ENCODE measurements at regions not wholly inside any gene's neighbourhood (a gene's known extent, or its start where the extent isn't known, plus 50 kb on each side); places are given as distances from the start of the nearest gene placed in this dataset.

- DNase-seq = no peak
- H3K4me1 Mint-ChIP-seq (ENCODE audit: low read depth) = peaks cover 3% of the 10 kb centered on the region
- intact Hi-C loops (cut with micrococcal nuclease) = no loop called here
- H3K27ac Mint-ChIP-seq = no peak overlapping the region
- H3K9me3 Mint-ChIP-seq = no peaks in the 10 kb centered on the region
- ChIA-PET POLR2A (interaction anchor here (0.6 kb wide), 1 partner anchor 355 kb away, joined by 6 read pairs; no protein-coding TSS in a partner anchor), CTCF (interaction anchor here (1.5 to 1.8 kb wide), 2 partner anchors 11 to 40 kb away, joined by 4 to 5 read pairs; no protein-coding TSS in a partner anchor)
- H3K36me3 Mint-ChIP-seq = no peaks in the 10 kb centered on the region
- peaks cover 11% of the 10 kb centered on the region for H3K27me3 Mint-ChIP-seq
- H3K4me3 Mint-ChIP-seq = no peak overlapping the region
These were observed 92.3 kb upstream of the BEND6 start for GRCh38 chr6:56862415-56863175.

DNA sequence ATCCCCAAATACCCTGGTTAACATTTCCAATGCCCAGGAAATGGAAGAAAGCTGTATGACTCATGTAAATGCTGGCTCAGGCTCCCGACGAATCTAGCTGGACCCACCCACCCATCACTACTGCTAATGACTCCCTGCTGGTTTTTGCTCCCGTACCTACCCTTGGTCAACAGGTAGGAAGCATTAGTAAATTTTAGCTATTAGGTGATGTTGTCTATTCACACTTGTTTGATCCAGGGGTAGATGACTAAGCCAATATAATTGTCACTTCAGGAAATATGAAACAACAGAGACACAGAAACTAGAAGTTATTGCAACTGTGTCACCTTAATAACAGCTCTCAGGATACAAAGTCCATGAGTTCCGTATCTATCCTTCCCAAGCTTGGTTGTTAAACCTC lies 94.4 kb upstream of the BEND6 start:
- no peaks in the 10 kb centered on the region for H3K9me3 Mint-ChIP-seq
- no peak for DNase-seq
- peaks cover 8% of the 10 kb centered on the region for H3K27me3 Mint-ChIP-seq
- no peak overlapping the region for H3K27ac Mint-ChIP-seq
- intact Hi-C loops (cut with micrococcal nuclease) = no loop called here
- H3K36me3 Mint-ChIP-seq = no peaks in the 10 kb centered on the region
- peaks cover 3% of the 10 kb centered on the region for H3K4me1 Mint-ChIP-seq (ENCODE audit: low read depth)
- POLR2A ChIA-PET = no interaction called here
- CTCF ChIA-PET = no interaction called here
- no peak overlapping the region for H3K4me3 Mint-ChIP-seq

GRCh38 chr6:56856036-56856580 lies 98.8 kb upstream of the BEND6 start:
- POLR2A ChIA-PET = no interaction called here
- Mint-ChIP-seq H3K4me1 (ENCODE audit: low read depth) (peaks cover 15% of the 10 kb centered on the region), H3K4me3 (no peak overlapping the region), H3K9me3 (no peaks in the 10 kb centered on the region), H3K36me3 (no peaks in the 10 kb centered on the region), H3K27me3 (peaks cover 16% of the 10 kb centered on the region), H3K27ac (no peak overlapping the region)
- no peak for DNase-seq
- intact Hi-C loops (cut with micrococcal nuclease) = no loop called here
- CTCF ChIA-PET = no interaction called here

DNA sequence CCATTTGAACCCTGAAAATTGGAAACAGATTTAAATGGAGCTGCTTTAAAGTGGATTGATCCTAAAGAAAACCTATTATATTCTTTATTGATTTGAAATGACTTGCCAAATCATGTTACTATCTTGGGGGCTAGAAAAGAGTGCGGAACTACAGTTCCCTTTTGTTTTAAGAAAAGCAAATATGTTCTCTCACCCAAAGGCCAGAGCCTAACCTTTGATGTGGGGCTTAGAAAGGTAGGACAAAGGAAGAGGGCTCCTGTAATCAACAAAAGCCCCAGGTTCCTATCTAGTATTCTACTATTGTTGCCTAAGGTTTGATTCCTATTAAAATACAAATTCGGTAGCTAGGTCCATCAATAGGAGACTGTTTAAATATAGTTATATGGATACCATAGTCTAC lies 100.8 kb upstream of the BEND6 start:
- no peak overlapping the region for H3K27ac Mint-ChIP-seq
- POLR2A ChIA-PET = no interaction called here
- CTCF ChIA-PET = interaction anchor here (1.2 kb wide), 1 partner anchor 50 kb away, joined by 3 read pairs; no protein-coding TSS in a partner anchor
- intact Hi-C loops (cut with micrococcal nuclease) = loop anchor here (5.0 kb wide), 2 partner anchors 217 to 463 kb away; partner anchors contain the start of gene PRIM2
- no peaks in the 10 kb centered on the region for H3K9me3 Mint-ChIP-seq
- peaks cover 17% of the 10 kb centered on the region for H3K4me1 Mint-ChIP-seq (ENCODE audit: low read depth)
- DNase-seq = no peak
- no peak overlapping the region for H3K4me3 Mint-ChIP-seq
- H3K36me3 Mint-ChIP-seq = no peaks in the 10 kb centered on the region
- H3K27me3 Mint-ChIP-seq = peaks cover 32% of the 10 kb centered on the region

DNA sequence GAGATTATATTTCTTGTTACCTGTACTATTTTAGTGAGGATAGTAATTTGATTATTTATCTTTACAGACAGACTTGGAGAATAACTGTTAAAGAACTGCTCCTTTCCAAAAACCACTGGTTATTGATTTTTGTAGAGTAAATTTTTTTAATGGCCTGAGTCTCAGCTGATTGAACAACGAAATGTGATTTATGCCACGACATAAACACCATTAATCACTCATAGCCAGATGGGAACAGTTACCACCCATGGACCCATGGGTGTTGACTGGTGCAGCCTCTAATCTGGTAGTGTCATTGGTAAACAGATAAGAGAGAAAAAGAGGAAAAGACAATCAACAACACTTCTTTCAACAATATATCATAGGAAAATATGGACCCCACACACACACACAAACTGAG lies 101.4 kb upstream of the BEND6 start:
- CTCF ChIA-PET = interaction anchor here (1.2 to 2.5 kb wide), 2 partner anchors 37 to 51 kb away, joined by 3 to 6 read pairs; no protein-coding TSS in a partner anchor
- Mint-ChIP-seq H3K27ac (no peak overlapping the region), H3K36me3 (no peaks in the 10 kb centered on the region), H3K4me3 (no peak overlapping the region), H3K27me3 (peaks cover 32% of the 10 kb centered on the region), H3K4me1 (ENCODE audit: low read depth) (peaks cover 17% of the 10 kb centered on the region), H3K9me3 (no peaks in the 10 kb centered on the region)
- intact Hi-C loops (cut with micrococcal nuclease) = loop anchor here (5.0 kb wide), 2 partner anchors 216 to 464 kb away; partner anchors contain the start of gene PRIM2
- DNase-seq = no peak
- POLR2A ChIA-PET = no interaction called here

DNA sequence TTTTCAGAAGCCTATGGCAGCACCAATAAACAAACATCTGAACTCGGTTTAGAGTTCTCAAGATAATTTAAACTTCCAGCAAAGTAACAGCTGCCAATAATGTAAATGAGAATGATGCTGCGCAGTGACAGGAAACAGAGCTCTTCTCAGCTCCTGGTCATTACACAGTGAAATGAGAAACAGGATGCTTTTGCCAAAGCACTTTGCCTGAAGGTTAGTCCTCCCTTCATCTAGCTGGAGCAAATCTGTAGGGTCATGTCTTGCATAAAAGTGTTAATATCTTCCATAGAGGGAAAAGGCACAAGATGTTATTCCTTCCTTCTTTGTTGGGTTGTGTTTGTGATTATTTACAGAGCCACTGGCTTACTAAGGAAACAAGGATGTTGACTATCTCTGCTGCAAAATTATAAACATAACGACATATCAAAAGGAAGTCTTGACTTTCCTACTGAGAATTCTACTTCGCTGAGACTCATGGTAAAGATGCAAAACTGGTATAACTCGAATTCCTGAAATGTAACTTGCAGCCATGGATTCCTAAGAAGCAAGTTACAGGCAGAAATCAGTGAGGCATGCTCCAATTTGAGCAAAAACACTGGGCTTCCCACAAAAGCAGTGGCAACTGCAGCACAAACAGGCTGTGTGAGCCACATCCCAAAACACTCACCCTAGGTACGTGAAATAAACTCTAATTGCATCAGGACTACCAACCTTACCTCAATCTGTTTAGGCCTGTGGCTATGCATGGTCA lies 102.5 kb upstream of the BEND6 start:
- DNase-seq = no peak
- Mint-ChIP-seq H3K27me3 (peaks cover 36% of the 10 kb centered on the region), H3K27ac (no peak overlapping the region), H3K9me3 (no peaks in the 10 kb centered on the region), H3K4me3 (no peak overlapping the region), H3K36me3 (no peaks in the 10 kb centered on the region), H3K4me1 (ENCODE audit: low read depth) (peaks cover 17% of the 10 kb centered on the region)
- ChIA-PET POLR2A (no interaction called here), CTCF (interaction anchor here (0.8 to 2.5 kb wide), 12 partner anchors 11 to 497 kb away, joined by 3 to 13 read pairs (median 4); no protein-coding TSS in a partner anchor)
- intact Hi-C loops (cut with micrococcal nuclease) = loop anchor here (5.0 kb wide), 2 partner anchors 215 to 465 kb away; partner anchors contain the start of gene PRIM2

DNA sequence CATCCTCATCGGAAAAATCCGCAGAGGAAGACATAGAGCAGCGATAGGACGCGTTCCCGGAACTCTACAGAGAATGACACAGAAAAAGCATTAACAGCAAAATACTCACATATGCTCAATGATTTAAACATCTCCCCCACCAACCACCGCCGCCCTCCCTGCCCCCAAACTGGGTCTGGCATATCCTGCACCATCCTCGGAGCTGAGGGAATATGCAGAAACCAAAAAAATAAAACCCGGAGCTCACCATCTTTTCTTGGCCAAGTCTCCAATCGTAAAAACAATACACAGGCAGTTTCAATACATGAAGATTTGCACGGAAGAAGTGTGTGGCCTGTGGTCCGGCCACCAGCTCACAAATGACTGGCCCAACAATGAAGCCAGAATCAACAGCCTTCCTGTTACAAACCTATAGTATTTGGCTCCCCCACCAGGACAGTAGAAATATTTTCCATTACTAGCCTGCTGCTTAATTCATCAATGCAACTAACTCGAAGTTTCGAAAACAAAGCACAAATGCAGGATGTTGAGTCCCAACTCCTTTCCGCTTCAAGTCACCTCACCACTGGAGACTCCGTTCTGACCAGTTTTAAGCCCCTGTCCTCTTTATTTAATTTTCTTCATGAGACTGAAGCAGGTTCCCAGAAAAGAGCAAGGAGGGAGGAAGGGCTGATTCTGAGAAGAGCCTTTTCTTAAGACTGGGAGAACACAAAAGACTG lies 103.2 kb upstream of the BEND6 start:
- peaks cover 39% of the 10 kb centered on the region for H3K27me3 Mint-ChIP-seq
- intact Hi-C loops (cut with micrococcal nuclease) = loop anchor here (1.0 to 5.0 kb wide), 3 partner anchors 142 to 466 kb away; partner anchors contain the start of gene PRIM2
- peaks cover 17% of the 10 kb centered on the region for H3K4me1 Mint-ChIP-seq (ENCODE audit: low read depth)
- H3K27ac Mint-ChIP-seq = no peak overlapping the region
- H3K36me3 Mint-ChIP-seq = no peaks in the 10 kb centered on the region
- POLR2A ChIA-PET = no interaction called here
- CTCF ChIA-PET = interaction anchor here (0.7 to 2.5 kb wide), 16 partner anchors 11 to 496 kb away, joined by 3 to 13 read pairs (median 4); no protein-coding TSS in a partner anchor
- peak overlapping the region; percentile 56 for H3K4me3 Mint-ChIP-seq
- peak; percentile 68 for DNase-seq
- H3K9me3 Mint-ChIP-seq = no peaks in the 10 kb centered on the region

DNA sequence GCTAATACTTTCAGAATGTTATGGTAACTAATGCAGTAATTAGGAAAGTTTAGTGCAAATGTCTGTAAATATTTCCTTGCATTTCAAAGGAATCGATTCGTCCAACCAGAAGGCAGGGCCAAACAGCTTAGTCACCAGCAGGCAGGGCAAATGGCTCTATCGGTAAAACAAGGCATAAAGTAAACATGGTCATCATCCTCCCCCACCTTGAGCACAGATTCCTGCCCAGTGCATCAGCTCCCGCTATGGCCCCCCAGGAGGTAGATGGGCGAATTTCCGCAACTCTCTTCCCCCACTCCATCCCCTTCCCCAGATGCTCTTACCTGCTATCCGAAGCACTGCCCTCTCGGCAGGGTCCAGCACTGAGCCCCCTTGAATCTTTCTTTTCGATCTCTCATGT lies 103.8 kb upstream of the BEND6 start:
- POLR2A ChIA-PET = no interaction called here
- H3K4me1 Mint-ChIP-seq (ENCODE audit: low read depth) = peaks cover 17% of the 10 kb centered on the region
- H3K27ac Mint-ChIP-seq = no peak overlapping the region
- H3K9me3 Mint-ChIP-seq = no peaks in the 10 kb centered on the region
- no peaks in the 10 kb centered on the region for H3K36me3 Mint-ChIP-seq
- DNase-seq = no peak
- peaks cover 39% of the 10 kb centered on the region for H3K27me3 Mint-ChIP-seq
- CTCF ChIA-PET = interaction anchor here (0.7 to 2.5 kb wide), 15 partner anchors 12 to 495 kb away, joined by 3 to 13 read pairs (median 4); no protein-coding TSS in a partner anchor
- peak overlapping the region; percentile 56 for H3K4me3 Mint-ChIP-seq
- intact Hi-C loops (cut with micrococcal nuclease) = loop anchor here (1.0 to 5.0 kb wide), 3 partner anchors 142 to 466 kb away; partner anchors contain the start of gene PRIM2

- no peak overlapping the region for H3K27ac Mint-ChIP-seq
- no peak for DNase-seq
- POLR2A ChIA-PET = no interaction called here
- no peak overlapping the region for H3K4me3 Mint-ChIP-seq
- intact Hi-C loops (cut with micrococcal nuclease) = loop anchor here (1.0 to 5.0 kb wide), 3 partner anchors 141 to 467 kb away; partner anchors contain the start of gene PRIM2
- peaks cover 17% of the 10 kb centered on the region for H3K4me1 Mint-ChIP-seq (ENCODE audit: low read depth)
- H3K9me3 Mint-ChIP-seq = no peaks in the 10 kb centered on the region
- CTCF ChIA-PET = interaction anchor here (1.2 to 1.9 kb wide), 4 partner anchors 43 to 251 kb away, joined by 3 to 13 read pairs (median 4); no protein-coding TSS in a partner anchor
- peaks cover 37% of the 10 kb centered on the region for H3K27me3 Mint-ChIP-seq
- H3K36me3 Mint-ChIP-seq = no peaks in the 10 kb centered on the region
These were observed 104.3 kb upstream of the BEND6 start for GRCh38 chr6:56850626-56851025.

DNA sequence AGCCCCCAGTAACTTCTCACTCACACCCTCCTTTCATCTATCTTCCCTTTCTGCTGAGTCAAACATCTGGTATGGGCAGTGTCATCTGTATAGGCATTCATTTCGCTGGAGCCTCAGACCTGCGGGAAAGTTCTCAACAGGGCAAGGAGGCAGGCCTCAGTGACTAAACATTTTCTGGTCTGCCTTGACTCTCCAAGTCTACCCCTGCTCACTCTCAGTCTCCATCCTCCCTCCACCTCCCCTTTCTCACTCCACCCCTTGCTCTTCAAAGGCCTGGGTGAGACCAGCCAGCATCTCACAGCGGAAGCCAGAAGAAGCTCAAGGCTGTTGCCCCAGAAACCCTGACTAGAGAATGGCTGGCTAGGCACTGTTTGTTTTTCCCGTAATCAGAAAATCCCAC lies 105.0 kb upstream of the BEND6 start:
- Mint-ChIP-seq H3K27ac (no peak overlapping the region), H3K36me3 (no peaks in the 10 kb centered on the region), H3K27me3 (peaks cover 42% of the 10 kb centered on the region), H3K4me1 (ENCODE audit: low read depth) (peaks cover 17% of the 10 kb centered on the region), H3K4me3 (no peak overlapping the region), H3K9me3 (no peaks in the 10 kb centered on the region)
- POLR2A ChIA-PET = no interaction called here
- intact Hi-C loops (cut with micrococcal nuclease) = loop anchor here (5.0 kb wide), 2 partner anchors 213 to 467 kb away; partner anchors contain the start of gene PRIM2
- CTCF ChIA-PET = no interaction called here
- DNase-seq = no peak

DNA sequence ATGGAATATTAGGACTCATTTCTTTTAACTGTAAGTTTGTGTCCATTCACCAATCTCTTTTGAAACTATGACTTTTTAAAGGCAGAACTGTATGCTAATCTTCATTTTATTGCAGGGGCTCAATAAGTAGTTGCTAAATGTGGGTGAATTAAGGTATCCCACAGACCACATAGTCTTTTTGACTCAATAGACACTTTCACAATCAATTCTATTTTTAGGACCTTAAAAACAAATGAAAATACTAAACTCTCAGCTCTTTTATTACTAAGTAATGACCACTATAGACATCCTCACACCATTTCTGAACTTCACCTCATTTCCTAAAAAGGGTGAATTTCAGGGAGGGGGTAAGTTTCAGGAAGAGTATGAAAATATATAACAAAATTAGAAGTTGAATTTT lies 106.8 kb upstream of the BEND6 start:
- no peaks in the 10 kb centered on the region for H3K9me3 Mint-ChIP-seq
- no peak for DNase-seq
- peaks cover 41% of the 10 kb centered on the region for H3K27me3 Mint-ChIP-seq
- no peaks in the 10 kb centered on the region for H3K36me3 Mint-ChIP-seq
- no peak overlapping the region for H3K27ac Mint-ChIP-seq
- no peak overlapping the region for H3K4me3 Mint-ChIP-seq
- CTCF ChIA-PET = interaction anchor here (1.1 kb wide), 1 partner anchor 138 kb away, joined by 3 read pairs; no protein-coding TSS in a partner anchor
- peaks cover 17% of the 10 kb centered on the region for H3K4me1 Mint-ChIP-seq (ENCODE audit: low read depth)
- POLR2A ChIA-PET = no interaction called here
- intact Hi-C loops (cut with micrococcal nuclease) = no loop called here
